Fibroblast of lung (primary cell): ENCODE measurements at regions not wholly inside any gene's neighbourhood (a gene's known extent, or its start where the extent isn't known, plus 50 kb on each side); places are given as distances from the start of the nearest gene placed in this dataset.

Source experiments
- EZH2 ChIP-seq: IDR thresholded peaks from 2 replicates; pipeline ENCODE4 v1.5.1; 2012; ENCODE audit warnings: low read length, control low read depth, mild to moderate bottlenecking; ENCODE audit errors: missing control alignments
- TF ChIP-seq, protein P1 (sequence below), 2 donors: IDR thresholded peaks in 1 of 2; conservative IDR thresholded peaks in 1 of 2; 1 replicate in 1 of 2; 2 replicates in 1 of 2; pipeline ENCODE4 v1.5.1; 2011 to 2012; ENCODE audit warnings: low read length in 2 of 2, control low read depth in 1 of 2, inconsistent platforms in 1 of 2, low read depth in 1 of 2, mild to moderate bottlenecking in 1 of 2

DNA sequence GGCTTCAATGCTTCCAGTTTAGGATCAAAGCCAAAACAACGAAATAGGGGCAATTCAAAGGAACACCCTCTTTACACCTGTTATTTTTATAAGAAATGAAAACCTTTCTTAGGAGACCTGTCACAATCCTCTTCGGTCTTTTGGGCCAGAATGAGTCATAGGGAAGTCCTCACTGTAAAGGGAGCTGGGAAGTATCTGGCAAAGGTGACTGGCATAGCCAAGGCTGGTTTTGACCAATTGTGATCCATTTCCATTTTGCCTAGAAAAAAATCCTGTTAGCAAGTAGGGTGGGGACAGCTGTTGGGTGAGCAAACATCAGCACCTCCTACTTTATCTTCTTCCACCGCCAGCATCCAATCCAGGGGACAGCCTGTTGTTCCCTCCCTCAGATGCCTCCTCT lies 343.2 kb upstream of the SULF2 start:
- TF ChIP-seq, protein P1, sequence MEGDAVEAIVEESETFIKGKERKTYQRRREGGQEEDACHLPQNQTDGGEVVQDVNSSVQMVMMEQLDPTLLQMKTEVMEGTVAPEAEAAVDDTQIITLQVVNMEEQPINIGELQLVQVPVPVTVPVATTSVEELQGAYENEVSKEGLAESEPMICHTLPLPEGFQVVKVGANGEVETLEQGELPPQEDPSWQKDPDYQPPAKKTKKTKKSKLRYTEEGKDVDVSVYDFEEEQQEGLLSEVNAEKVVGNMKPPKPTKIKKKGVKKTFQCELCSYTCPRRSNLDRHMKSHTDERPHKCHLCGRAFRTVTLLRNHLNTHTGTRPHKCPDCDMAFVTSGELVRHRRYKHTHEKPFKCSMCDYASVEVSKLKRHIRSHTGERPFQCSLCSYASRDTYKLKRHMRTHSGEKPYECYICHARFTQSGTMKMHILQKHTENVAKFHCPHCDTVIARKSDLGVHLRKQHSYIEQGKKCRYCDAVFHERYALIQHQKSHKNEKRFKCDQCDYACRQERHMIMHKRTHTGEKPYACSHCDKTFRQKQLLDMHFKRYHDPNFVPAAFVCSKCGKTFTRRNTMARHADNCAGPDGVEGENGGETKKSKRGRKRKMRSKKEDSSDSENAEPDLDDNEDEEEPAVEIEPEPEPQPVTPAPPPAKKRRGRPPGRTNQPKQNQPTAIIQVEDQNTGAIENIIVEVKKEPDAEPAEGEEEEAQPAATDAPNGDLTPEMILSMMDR (conservative IDR thresholded peaks at IDR 0.05 in 1 of 2, IDR thresholded peaks at IDR 0.05 in 1 of 2; ENCODE audit: low read depth in 1 of 2, low read length in 2 of 2), result no peak
- no peak for TF ChIP-seq EZH2
